ENCODE measurements at regions not wholly inside any gene's neighbourhood (a gene's known extent, or its start where the extent isn't known, plus 50 kb on each side); places are given as distances from the start of the nearest gene placed in this dataset.
A peak's percentile ranks its signal among the peaks of the same experiment; 100 is the strongest.

GRCh38 chr10:130809181-130809580, 502.3 kb downstream of the TCERG1L start (continued):
- no peak for TF ChIP-seq REST (IDR thresholded peaks at IDR 0.05; ENCODE audit: unreplicated experiment)
- no peak for TF ChIP-seq CREB1 (CRISPR knock-in tag; IDR thresholded peaks at IDR 0.05; ENCODE audit: low read depth)
- TF ChIP-seq CTCF (conservative IDR thresholded peaks at IDR 0.05; ENCODE audit: low read depth in 2 of 2) = no peak
- no peak for TF ChIP-seq ZNF331 (CRISPR knock-in tag; IDR thresholded peaks at IDR 0.05; ENCODE audit: low read depth)
- TF ChIP-seq POLR2AphosphoS5 (IDR thresholded peaks at IDR 0.05; ENCODE audit: low read depth) = no peak
- no peak for TF ChIP-seq ETS1 (IDR thresholded peaks at IDR 0.05)
- TF ChIP-seq JUNB (IDR thresholded peaks at IDR 0.05; ENCODE audit: unreplicated experiment) = no peak
- no peak for TF ChIP-seq EZH2 (IDR thresholded peaks at IDR 0.05; ENCODE audit: low read depth, unreplicated experiment)
- TF ChIP-seq NANOG (IDR thresholded peaks at IDR 0.05; ENCODE audit: borderline replicate concordance) = no peak
- no peak for TF ChIP-seq STAT1 (IDR thresholded peaks at IDR 0.05; ENCODE audit: unreplicated experiment)
- TF ChIP-seq ZNF114 (CRISPR knock-in tag; IDR thresholded peaks at IDR 0.05) = no peak
- TF ChIP-seq EZH2phosphoT487 (IDR thresholded peaks at IDR 0.05; ENCODE audit: unreplicated experiment) = no peak

- H3K36me3 ChIP-seq (ENCODE audit: insufficient read depth) = peaks cover 3% of the 10 kb centered on the region; the same call in 1 of the 2 replicates
- no peak overlapping the region for H3K27ac ChIP-seq (ENCODE audit: low read depth)
- H3K4me1 Mint-ChIP-seq = peaks cover 15% of the 10 kb centered on the region; the same call in 2 of the 3 replicates
- no peak overlapping the region for H2AFZ ChIP-seq
- no peak overlapping the region for H3K4me3 Mint-ChIP-seq
- no peak overlapping the region for H3K4me2 ChIP-seq
- H4K20me1 ChIP-seq (replicated peaks; ENCODE audit: insufficient read depth) = no peaks in the 10 kb centered on the region
- no peaks in the 10 kb centered on the region for H3K4me1 ChIP-seq (ENCODE audit: insufficient read depth)
- H3K79me2 ChIP-seq (replicated peaks; ENCODE audit: insufficient read depth) = no peaks in the 10 kb centered on the region
- ATAC-seq = peak; percentile 50
- H3K27me3 ChIP-seq (ENCODE audit: insufficient read depth) = no peaks in the 10 kb centered on the region
- no peaks in the 10 kb centered on the region for H3K9me2 ChIP-seq (ENCODE audit: insufficient read depth)
- H3K9me3 Mint-ChIP-seq = peaks cover 86% of the 10 kb centered on the region
- no peak for DNase-seq (ENCODE audit: low spot score)
- H3K27me3 Mint-ChIP-seq (ENCODE audit: insufficient read depth, low read depth, poor library complexity) = peaks cover 2% of the 10 kb centered on the region
- TF ChIP-seq CTCF (conservative IDR thresholded peaks at IDR 0.05; ENCODE audit: low read depth in 2 of 2) = no peak
- TF ChIP-seq JUNB (IDR thresholded peaks at IDR 0.05; ENCODE audit: unreplicated experiment) = no peak
- no peaks in the 10 kb centered on the region for H3F3A ChIP-seq (replicated peaks; ENCODE audit: low read depth)
- no peak overlapping the region for H3K27ac Mint-ChIP-seq
- no peak overlapping the region for H3K4me3 ChIP-seq
- H3K36me3 Mint-ChIP-seq (ENCODE audit: low read depth) = peaks cover 4% of the 10 kb centered on the region; the same call in 2 of the 3 replicates
Observed at GRCh38 chr10:130809761-130810515, 501.6 kb downstream of the TCERG1L start.

Data from GM23338 (cell line).